ENCODE measurements at regions not wholly inside any gene's neighbourhood (a gene's known extent, or its start where the extent isn't known, plus 50 kb on each side); places are given as distances from the start of the nearest gene placed in this dataset.
"Not testable (repeated sequence)": the region's sequence is repeated elsewhere in the genome, so short reads cannot be mapped to it uniquely, and the experiment has no call there.

GRCh38 chr4:159868936-159869335 lies 766.1 kb downstream of the RAPGEF2 start:
- TF ChIP-seq, protein P1, sequence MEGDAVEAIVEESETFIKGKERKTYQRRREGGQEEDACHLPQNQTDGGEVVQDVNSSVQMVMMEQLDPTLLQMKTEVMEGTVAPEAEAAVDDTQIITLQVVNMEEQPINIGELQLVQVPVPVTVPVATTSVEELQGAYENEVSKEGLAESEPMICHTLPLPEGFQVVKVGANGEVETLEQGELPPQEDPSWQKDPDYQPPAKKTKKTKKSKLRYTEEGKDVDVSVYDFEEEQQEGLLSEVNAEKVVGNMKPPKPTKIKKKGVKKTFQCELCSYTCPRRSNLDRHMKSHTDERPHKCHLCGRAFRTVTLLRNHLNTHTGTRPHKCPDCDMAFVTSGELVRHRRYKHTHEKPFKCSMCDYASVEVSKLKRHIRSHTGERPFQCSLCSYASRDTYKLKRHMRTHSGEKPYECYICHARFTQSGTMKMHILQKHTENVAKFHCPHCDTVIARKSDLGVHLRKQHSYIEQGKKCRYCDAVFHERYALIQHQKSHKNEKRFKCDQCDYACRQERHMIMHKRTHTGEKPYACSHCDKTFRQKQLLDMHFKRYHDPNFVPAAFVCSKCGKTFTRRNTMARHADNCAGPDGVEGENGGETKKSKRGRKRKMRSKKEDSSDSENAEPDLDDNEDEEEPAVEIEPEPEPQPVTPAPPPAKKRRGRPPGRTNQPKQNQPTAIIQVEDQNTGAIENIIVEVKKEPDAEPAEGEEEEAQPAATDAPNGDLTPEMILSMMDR (conservative IDR thresholded peaks at IDR 0.05; ENCODE audit: low read depth, low read length) = not testable (repeated sequence)
- TF ChIP-seq EZH2 (IDR thresholded peaks at IDR 0.05; ENCODE audit: borderline replicate concordance, low read depth, low read length, poor library complexity, severe bottlenecking) = not testable (repeated sequence)

Data from A673 (cell line).